SK-N-SH (cell line): ENCODE measurements at regions not wholly inside any gene's neighbourhood (a gene's known extent, or its start where the extent isn't known, plus 50 kb on each side); places are given as distances from the start of the nearest gene placed in this dataset.

Experiments
- CTCF ChIA-PET: fragments of 300-600, 350-600 bp; formaldehyde crosslinking; extraction: SDS; loops from one replicate; lab custom pipeline; 2021; lab: Yijun Ruan, JAX
- POLR2A ChIA-PET: fragments of 350-600 bp; sonication (Branson Sonifier 250); formaldehyde crosslinking; extraction: SDS; loops from one replicate; lab custom pipeline; 2020; ENCODE audit warnings: antibody characterized with exemption, inconsistent platforms; lab: Yijun Ruan, JAX
- DNase-seq: peaks from one replicate; pipeline ENCODE4 v3.0.0; 2012
- H2AFZ ChIP-seq: fragments of 200-600 bp; sonication (generic); 2 replicates; pipeline ENCODE4 v1.8.1; 2016; ENCODE audit warnings: antibody characterized with exemption, mild to moderate bottlenecking, low read depth
- H3F3A ChIP-seq: fragments of 200-600 bp; sonication (generic); replicated peaks from 2 replicates; pipeline ENCODE3; 2016; ENCODE audit warnings: antibody characterized with exemption, mild to moderate bottlenecking; ENCODE audit not compliant: insufficient read depth
- H3K27ac ChIP-seq, 2 experiments: fragments of 200-500 bp in 1 of 2; fragments of 200-600 bp in 1 of 2; sonication (Bioruptor generic) in 1 of 2; sonication (generic), shearing (Covaris generic) in 1 of 2; 2 replicates each; pipeline versions ENCODE4 v1.5.1 to v1.6.1; 2014 to 2016; ENCODE audit warnings: low read depth in 2 of 2, inconsistent platforms in 1 of 2, low read length in 1 of 2, mild to moderate bottlenecking in 1 of 2, mixed read lengths in 1 of 2
- H3K27me3 ChIP-seq: fragments of 200-600 bp; sonication (generic), shearing (Covaris generic); 2 replicates; pipeline ENCODE4 v1.6.1; 2016; ENCODE audit warnings: mixed run types; ENCODE audit not compliant: insufficient read depth
- H3K36me3 ChIP-seq, 2 experiments: fragments of 200-500 bp in 1 of 2; fragments of 200-600 bp in 1 of 2; sonication (Bioruptor generic) in 1 of 2; sonication (generic) in 1 of 2; replicated peaks in 1 of 2; 2 replicates each; pipeline versions ENCODE3 to v1.5.1; 2014 to 2016; ENCODE audit warnings: low read length in 1 of 2, mild to moderate bottlenecking in 1 of 2; ENCODE audit not compliant: insufficient read depth in 2 of 2, control insufficient read depth in 1 of 2
- H3K4me1 ChIP-seq, 2 experiments: fragments of 200-500 bp in 1 of 2; fragments of 200-600 bp in 1 of 2; sonication (Bioruptor generic) in 1 of 2; sonication (generic), shearing (Covaris generic) in 1 of 2; 2 replicates each; pipeline versions ENCODE4 v1.5.1 to v1.6.1; 2014 to 2016; ENCODE audit warnings: low read depth in 1 of 2, low read length in 1 of 2, mixed run types in 1 of 2; ENCODE audit not compliant: insufficient read depth in 2 of 2, control insufficient read depth in 1 of 2
- H3K4me2 ChIP-seq: fragments of 200-600 bp; sonication (generic), shearing (Covaris generic); 2 replicates; pipeline ENCODE4 v1.6.1; 2017; ENCODE audit warnings: mixed run types
- H3K4me3 ChIP-seq, 2 experiments: fragments of 200-500 bp in 1 of 2; fragments of 200-600 bp in 1 of 2; sonication (Bioruptor generic) in 1 of 2; sonication (generic), shearing (Covaris generic) in 1 of 2; 2 replicates each; pipeline versions ENCODE4 v1.5.1 to v1.8.1; 2014 to 2016; ENCODE audit warnings: low read depth in 2 of 2, inconsistent platforms in 1 of 2, low read length in 1 of 2, mild to moderate bottlenecking in 1 of 2, mixed read lengths in 1 of 2, moderate library complexity in 1 of 2
- H3K79me2 ChIP-seq: fragments of 200-600 bp; sonication (generic); 2 replicates; pipeline ENCODE4 v1.8.1; 2017; ENCODE audit warnings: mild to moderate bottlenecking; ENCODE audit not compliant: insufficient read depth
- H3K9ac ChIP-seq: fragments of 200-600 bp; sonication (generic); 2 replicates; pipeline ENCODE4 v1.6.1; 2017; ENCODE audit warnings: mixed run types
- H3K9me2 ChIP-seq: fragments of 200-600 bp; sonication (generic); 2 replicates; pipeline ENCODE4 v1.6.1; 2017; ENCODE audit warnings: mixed run types
- H3K9me3 ChIP-seq: fragments of 200-600 bp; sonication (generic); 2 replicates; pipeline ENCODE4 v1.6.1; 2017; ENCODE audit warnings: mixed run types, mild to moderate bottlenecking, moderate library complexity
- H4K20me1 ChIP-seq: fragments of 200-600 bp; sonication (generic); 2 replicates; pipeline ENCODE4 v1.6.1; 2017; ENCODE audit warnings: mild to moderate bottlenecking, mixed run types; ENCODE audit not compliant: insufficient read depth
- CHD2 ChIP-seq: fragments of 150-350 bp; IDR thresholded peaks from 2 replicates; pipeline ENCODE4 v1.6.1; 2018; ENCODE audit warnings: low read length; ENCODE audit not compliant: partially characterized antibody
- CTCF ChIP-seq: fragments of 200-600 bp; sonication (generic); IDR thresholded peaks from 2 replicates; pipeline ENCODE4 v1.6.1; 2017; ENCODE audit warnings: antibody characterized with exemption, mild to moderate bottlenecking, moderate library complexity
- ELF1 ChIP-seq: IDR thresholded peaks from 2 replicates; pipeline ENCODE4 v1.4.0; 2012
- EP300 ChIP-seq, 2 experiments: IDR thresholded peaks; 2 replicates each; pipeline versions ENCODE4 v1.4.0 to v1.6.1; 2012; ENCODE audit warnings: borderline replicate concordance in 1 of 2, low read depth in 1 of 2, low read length in 1 of 2
- FOXM1 ChIP-seq: IDR thresholded peaks from 2 replicates; pipeline ENCODE4 v1.4.0; 2012; ENCODE audit warnings: low read depth, mild to moderate bottlenecking
- IRF3 ChIP-seq: fragments of 150-350 bp; IDR thresholded peaks from 2 replicates; pipeline ENCODE4 v1.6.1; 2016; ENCODE audit warnings: mild to moderate bottlenecking, low read depth, low read length
- MAX ChIP-seq: IDR thresholded peaks from 2 replicates; pipeline ENCODE4 v1.4.0; 2012; ENCODE audit warnings: low read depth
- RAD21 ChIP-seq: IDR thresholded peaks from 2 replicates; pipeline ENCODE4 v1.6.1; 2012; ENCODE audit warnings: mild to moderate bottlenecking, low read length
- RCOR1 ChIP-seq: fragments of 150-350 bp; IDR thresholded peaks from 2 replicates; pipeline ENCODE4 v1.6.1; 2017; ENCODE audit warnings: antibody characterized with exemption, low read length
- SMC3 ChIP-seq: IDR thresholded peaks from 2 replicates; pipeline ENCODE4 v1.6.1; 2012; ENCODE audit warnings: low read depth, low read length, improper control_type of control experiment
- TAF1 ChIP-seq: IDR thresholded peaks from 2 replicates; pipeline ENCODE4 v1.6.1; 2012; ENCODE audit warnings: low read depth, mild to moderate bottlenecking, low read length, moderate library complexity, borderline replicate concordance
- TEAD4 ChIP-seq: IDR thresholded peaks from 2 replicates; pipeline ENCODE4 v1.4.0; 2012; ENCODE audit warnings: mild to moderate bottlenecking, borderline replicate concordance; ENCODE audit not compliant: insufficient read depth
- YY1 ChIP-seq: IDR thresholded peaks from 2 replicates; pipeline ENCODE4 v1.4.0; 2012; ENCODE audit warnings: low read depth, mild to moderate bottlenecking
- WGBS: methylation state at CpG from one replicate; pipeline ENCODE4 v1.1.6; 2017; ENCODE audit warnings: low lambda C conversion rate; 5-methylcytosine and 5-hydroxymethylcytosine counted together

- peaks cover 0 to 2% of the 10 kb centered on the region in 2 experiments; a peak in 1 of 4 replicates for H3K4me1 ChIP-seq
- H3K9me2 ChIP-seq = no peaks in the 10 kb centered on the region
- H3K27me3 ChIP-seq = peaks cover 57% of the 10 kb centered on the region
- no peaks in the 10 kb centered on the region for H3K36me3 ChIP-seq
- H3K79me2 ChIP-seq = no peaks in the 10 kb centered on the region
- no peaks in the 10 kb centered on the region for H3F3A ChIP-seq
- TF ChIP-seq FOXM1 (no peak), TAF1 (no peak), SMC3 (no peak), MAX (no peak), ELF1 (no peak), RAD21 (no peak), IRF3 (no peak), CHD2 (no peak), CTCF (no peak), YY1 (no peak), EP300 (IDR thresholded peaks at IDR 0.05; ENCODE audit: borderline replicate concordance in 1 of 2, low read depth in 1 of 2, low read length in 1 of 2) (no peak), TEAD4 (no peak), RCOR1 (no peak)
- TF ChIP-seq, all 33 proteins: peak for 0
- POLR2A ChIA-PET = no interaction called here
- 0% methylated on average over 1 of the region's 90 CpGs for WGBS
- Histone ChIP-seq H3K4me3 (peak overlapping the region; percentile 35 to 58), H3K27ac (no peak overlapping the region), H2AFZ (peak overlapping the region; percentile 76; the same call in 1 of the 2 replicates), H4K20me1 (no peaks in the 10 kb centered on the region), H3K9me3 (no peaks in the 10 kb centered on the region), H3K9ac (no peak overlapping the region), H3K4me2 (peak overlapping the region; percentile 79)
- peak; percentile 53 for DNase-seq
- CTCF ChIA-PET = interaction anchor here (1.9 kb wide), 1 partner anchor 10 kb away, joined by 4 read pairs; no protein-coding TSS in a partner anchor
Observed at GRCh38 chr18:5628512-5629255, 84.9 kb upstream of the EPB41L3 start.
